ENCODE measurements at regions not wholly inside any gene's neighbourhood (a gene's known extent, or its start where the extent isn't known, plus 50 kb on each side); places are given as distances from the start of the nearest gene placed in this dataset.

- no peaks in the 10 kb centered on the region for H3K4me1 ChIP-seq (ENCODE audit: control insufficient read depth in 3 of 3, insufficient read depth in 2 of 3, low read depth in 1 of 3, low read length in 2 of 3)
- H3K4me3 ChIP-seq (ENCODE audit: low read depth in 1 of 3, low read length in 3 of 3) = no peak overlapping the region
- H3K9me3 ChIP-seq (ENCODE audit: control insufficient read depth in 2 of 2, insufficient read depth in 1 of 2, low read depth in 1 of 2, low read length in 1 of 2) = no peaks in the 10 kb centered on the region
- peak in 1 of 2 donors; percentile 12 for DNase-seq
- peak overlapping the region in 1 of 3 donors; percentile 15 for H3K27ac ChIP-seq (ENCODE audit: low read depth in 1 of 3, low read length in 2 of 3)
- no peak for FAIRE-seq
- no peaks in the 10 kb centered on the region for H3K27me3 ChIP-seq (ENCODE audit: control insufficient read depth in 3 of 3, insufficient read depth in 3 of 3, low read length in 3 of 3)
- 61 to 67% (median 67%) methylated on average over 1 of the region's 1 CpG for WGBS, 3 donors
- no peaks in the 10 kb centered on the region for H3K36me3 ChIP-seq (ENCODE audit: control insufficient read depth in 3 of 3, insufficient read depth in 2 of 3, low read depth in 1 of 3, low read length in 3 of 3)
Measured at GRCh38 chr2:188884046-188884445, 90.1 kb upstream of the COL3A1 start.

GRCh38 chr2:188884517-188884916 is 89.7 kb upstream of the COL3A1 start:
- 60 to 74% (median 71%) methylated on average over 3 of the region's 3 CpGs for WGBS, 3 donors
- FAIRE-seq (no peak), DNase-seq (no peak)
- H3K4me1 ChIP-seq (ENCODE audit: control insufficient read depth in 3 of 3, insufficient read depth in 2 of 3, low read depth in 1 of 3, low read length in 2 of 3) = no peaks in the 10 kb centered on the region
- H3K36me3 ChIP-seq (ENCODE audit: control insufficient read depth in 3 of 3, insufficient read depth in 2 of 3, low read depth in 1 of 3, low read length in 3 of 3) = no peaks in the 10 kb centered on the region
- H3K4me3 ChIP-seq (ENCODE audit: low read depth in 1 of 3, low read length in 3 of 3) = no peak overlapping the region
- H3K9me3 ChIP-seq (ENCODE audit: control insufficient read depth in 2 of 2, insufficient read depth in 1 of 2, low read depth in 1 of 2, low read length in 1 of 2) = no peaks in the 10 kb centered on the region
- no peaks in the 10 kb centered on the region for H3K27me3 ChIP-seq (ENCODE audit: control insufficient read depth in 3 of 3, insufficient read depth in 3 of 3, low read length in 3 of 3)
- peak overlapping the region in 1 of 3 donors; percentile 15 for H3K27ac ChIP-seq (ENCODE audit: low read depth in 1 of 3, low read length in 2 of 3)

GRCh38 chr2:188889187-188889586 is 85.0 kb upstream of the COL3A1 start:
- no peak overlapping the region for H3K27ac ChIP-seq (ENCODE audit: low read depth in 1 of 3, low read length in 2 of 3)
- H3K9me3 ChIP-seq (ENCODE audit: control insufficient read depth in 2 of 2, insufficient read depth in 1 of 2, low read depth in 1 of 2, low read length in 1 of 2) = peaks cover 0 to 8% of the 10 kb centered on the region in 2 donors
- FAIRE-seq = no peak
- 92 to 93% (median 93%) methylated on average over 2 of the region's 2 CpGs for WGBS, 3 donors
- no peaks in the 10 kb centered on the region for H3K4me1 ChIP-seq (ENCODE audit: control insufficient read depth in 3 of 3, insufficient read depth in 2 of 3, low read depth in 1 of 3, low read length in 2 of 3)
- no peak overlapping the region for H3K4me3 ChIP-seq (ENCODE audit: low read depth in 1 of 3, low read length in 3 of 3)
- no peak for DNase-seq
- no peaks in the 10 kb centered on the region for H3K36me3 ChIP-seq (ENCODE audit: control insufficient read depth in 3 of 3, insufficient read depth in 2 of 3, low read depth in 1 of 3, low read length in 3 of 3)
- no peaks in the 10 kb centered on the region for H3K27me3 ChIP-seq (ENCODE audit: control insufficient read depth in 3 of 3, insufficient read depth in 3 of 3, low read length in 3 of 3)

GRCh38 chr2:188890755-188891154 is 83.4 kb upstream of the COL3A1 start:
- 67 to 86% (median 72%) methylated on average over 13 of the region's 13 CpGs for WGBS, 3 donors
- FAIRE-seq (no peak), DNase-seq (no peak)
- H3K27me3 ChIP-seq (ENCODE audit: control insufficient read depth in 3 of 3, insufficient read depth in 3 of 3, low read length in 3 of 3) = no peaks in the 10 kb centered on the region
- peaks cover 0 to 8% of the 10 kb centered on the region in 2 donors for H3K9me3 ChIP-seq (ENCODE audit: control insufficient read depth in 2 of 2, insufficient read depth in 1 of 2, low read depth in 1 of 2, low read length in 1 of 2)
- H3K36me3 ChIP-seq (ENCODE audit: control insufficient read depth in 3 of 3, insufficient read depth in 2 of 3, low read depth in 1 of 3, low read length in 3 of 3) = no peaks in the 10 kb centered on the region
- no peaks in the 10 kb centered on the region for H3K4me1 ChIP-seq (ENCODE audit: control insufficient read depth in 3 of 3, insufficient read depth in 2 of 3, low read depth in 1 of 3, low read length in 2 of 3)
- H3K4me3 ChIP-seq (ENCODE audit: low read depth in 1 of 3, low read length in 3 of 3) = no peak overlapping the region
- H3K27ac ChIP-seq (ENCODE audit: low read depth in 1 of 3, low read length in 2 of 3) = no peak overlapping the region

- DNase-seq (no peak), FAIRE-seq (no peak)
- Histone ChIP-seq H3K27ac (ENCODE audit: low read depth in 1 of 3, low read length in 2 of 3) (no peak overlapping the region), H3K4me3 (ENCODE audit: low read depth in 1 of 3, low read length in 3 of 3) (no peak overlapping the region), H3K27me3 (ENCODE audit: control insufficient read depth in 3 of 3, insufficient read depth in 3 of 3, low read length in 3 of 3) (no peaks in the 10 kb centered on the region), H3K36me3 (ENCODE audit: control insufficient read depth in 3 of 3, insufficient read depth in 2 of 3, low read depth in 1 of 3, low read length in 3 of 3) (no peaks in the 10 kb centered on the region), H3K4me1 (ENCODE audit: control insufficient read depth in 3 of 3, insufficient read depth in 2 of 3, low read depth in 1 of 3, low read length in 2 of 3) (no peaks in the 10 kb centered on the region), H3K9me3 (ENCODE audit: control insufficient read depth in 2 of 2, insufficient read depth in 1 of 2, low read depth in 1 of 2, low read length in 1 of 2) (peaks cover 0 to 8% of the 10 kb centered on the region in 2 donors)
- 52 to 54% (median 53%) methylated on average over 1 of the region's 1 CpG for WGBS, 3 donors
Measured at GRCh38 chr2:188892636-188893035, 81.5 kb upstream of the COL3A1 start.

GRCh38 chr2:188893972-188894371 is 80.2 kb upstream of the COL3A1 start:
- DNase-seq (no peak), FAIRE-seq (no peak)
- no peaks in the 10 kb centered on the region for H3K36me3 ChIP-seq (ENCODE audit: control insufficient read depth in 3 of 3, insufficient read depth in 2 of 3, low read depth in 1 of 3, low read length in 3 of 3)
- H3K4me3 ChIP-seq (ENCODE audit: low read depth in 1 of 3, low read length in 3 of 3) = no peak overlapping the region
- no peaks in the 10 kb centered on the region for H3K4me1 ChIP-seq (ENCODE audit: control insufficient read depth in 3 of 3, insufficient read depth in 2 of 3, low read depth in 1 of 3, low read length in 2 of 3)
- H3K9me3 ChIP-seq (ENCODE audit: control insufficient read depth in 2 of 2, insufficient read depth in 1 of 2, low read depth in 1 of 2, low read length in 1 of 2) = peaks cover 0 to 8% of the 10 kb centered on the region in 2 donors
- no peak overlapping the region for H3K27ac ChIP-seq (ENCODE audit: low read depth in 1 of 3, low read length in 2 of 3)
- H3K27me3 ChIP-seq (ENCODE audit: control insufficient read depth in 3 of 3, insufficient read depth in 3 of 3, low read length in 3 of 3) = no peaks in the 10 kb centered on the region
- WGBS, 3 donors = 4 to 32% (median 12%) methylated on average over 2 of the region's 2 CpGs

- Histone ChIP-seq H3K9me3 (ENCODE audit: control insufficient read depth in 2 of 2, insufficient read depth in 1 of 2, low read depth in 1 of 2, low read length in 1 of 2) (peaks cover 0 to 8% of the 10 kb centered on the region in 2 donors), H3K27me3 (ENCODE audit: control insufficient read depth in 3 of 3, insufficient read depth in 3 of 3, low read length in 3 of 3) (no peaks in the 10 kb centered on the region), H3K4me1 (ENCODE audit: control insufficient read depth in 3 of 3, insufficient read depth in 2 of 3, low read depth in 1 of 3, low read length in 2 of 3) (no peaks in the 10 kb centered on the region), H3K4me3 (ENCODE audit: low read depth in 1 of 3, low read length in 3 of 3) (no peak overlapping the region), H3K36me3 (ENCODE audit: control insufficient read depth in 3 of 3, insufficient read depth in 2 of 3, low read depth in 1 of 3, low read length in 3 of 3) (no peaks in the 10 kb centered on the region), H3K27ac (ENCODE audit: low read depth in 1 of 3, low read length in 2 of 3) (no peak overlapping the region)
- peak; percentile 26 for FAIRE-seq
- DNase-seq = no peak
Measured at GRCh38 chr2:188894979-188895378, 79.2 kb upstream of the COL3A1 start.

- WGBS, 3 donors = 49 to 59% (median 55%) methylated on average over 3 of the region's 3 CpGs
Measured at GRCh38 chr2:188897096-188897495, 77.1 kb upstream of the COL3A1 start.

GRCh38 chr2:188898261-188898660 is 75.9 kb upstream of the COL3A1 start:
- FAIRE-seq (no peak), DNase-seq (no peak)
- H3K9me3 ChIP-seq (ENCODE audit: control insufficient read depth in 2 of 2, insufficient read depth in 1 of 2, low read depth in 1 of 2, low read length in 1 of 2) = no peaks in the 10 kb centered on the region
- no peaks in the 10 kb centered on the region for H3K36me3 ChIP-seq (ENCODE audit: control insufficient read depth in 3 of 3, insufficient read depth in 2 of 3, low read depth in 1 of 3, low read length in 3 of 3)
- no peak overlapping the region for H3K4me3 ChIP-seq (ENCODE audit: low read depth in 1 of 3, low read length in 3 of 3)
- 64 to 85% (median 76%) methylated on average over 4 of the region's 4 CpGs for WGBS, 3 donors
- peak overlapping the region in 1 of 3 donors; percentile 12 for H3K27ac ChIP-seq (ENCODE audit: low read depth in 1 of 3, low read length in 2 of 3)
- no peaks in the 10 kb centered on the region for H3K27me3 ChIP-seq (ENCODE audit: control insufficient read depth in 3 of 3, insufficient read depth in 3 of 3, low read length in 3 of 3)
- no peaks in the 10 kb centered on the region for H3K4me1 ChIP-seq (ENCODE audit: control insufficient read depth in 3 of 3, insufficient read depth in 2 of 3, low read depth in 1 of 3, low read length in 2 of 3)

More at GRCh38 chr2:188897096-188897495, 77.1 kb upstream of the COL3A1 start:
- no peak for FAIRE-seq
- H3K27me3 ChIP-seq (ENCODE audit: control insufficient read depth in 3 of 3, insufficient read depth in 3 of 3, low read length in 3 of 3) = no peaks in the 10 kb centered on the region
- H3K4me1 ChIP-seq (ENCODE audit: control insufficient read depth in 3 of 3, insufficient read depth in 2 of 3, low read depth in 1 of 3, low read length in 2 of 3) = no peaks in the 10 kb centered on the region
- no peaks in the 10 kb centered on the region for H3K9me3 ChIP-seq (ENCODE audit: control insufficient read depth in 2 of 2, insufficient read depth in 1 of 2, low read depth in 1 of 2, low read length in 1 of 2)
- H3K4me3 ChIP-seq (ENCODE audit: low read depth in 1 of 3, low read length in 3 of 3) = no peak overlapping the region
- H3K27ac ChIP-seq (ENCODE audit: low read depth in 1 of 3, low read length in 2 of 3) = peak overlapping the region in 1 of 3 donors; percentile 14
- H3K36me3 ChIP-seq (ENCODE audit: control insufficient read depth in 3 of 3, insufficient read depth in 2 of 3, low read depth in 1 of 3, low read length in 3 of 3) = no peaks in the 10 kb centered on the region
- DNase-seq = no peak

Data from small intestine (tissue), 7 donors.